Body of pancreas (tissue), 4 donors: ENCODE measurements at regions not wholly inside any gene's neighbourhood (a gene's known extent, or its start where the extent isn't known, plus 50 kb on each side); places are given as distances from the start of the nearest gene placed in this dataset.

Source experiments
- POLR2A ChIP-seq, 3 donors: fragments of 450-650 bp; IDR thresholded peaks; one replicate each; pipeline ENCODE4 v1.6.1; 2016; ENCODE audit warnings: antibody characterized with exemption in 3 of 3, mild to moderate bottlenecking in 2 of 3
- TF ChIP-seq, protein P1 (sequence below), 7 experiments: fragments of 450-650 bp in 4 of 7; fragments of 200-600 bp in 3 of 7; sonication (generic) in 3 of 7; IDR thresholded peaks; one replicate each; pipeline ENCODE4 v1.5.1; 2016 to 2019; ENCODE audit warnings: antibody characterized with exemption in 7 of 7

DNA sequence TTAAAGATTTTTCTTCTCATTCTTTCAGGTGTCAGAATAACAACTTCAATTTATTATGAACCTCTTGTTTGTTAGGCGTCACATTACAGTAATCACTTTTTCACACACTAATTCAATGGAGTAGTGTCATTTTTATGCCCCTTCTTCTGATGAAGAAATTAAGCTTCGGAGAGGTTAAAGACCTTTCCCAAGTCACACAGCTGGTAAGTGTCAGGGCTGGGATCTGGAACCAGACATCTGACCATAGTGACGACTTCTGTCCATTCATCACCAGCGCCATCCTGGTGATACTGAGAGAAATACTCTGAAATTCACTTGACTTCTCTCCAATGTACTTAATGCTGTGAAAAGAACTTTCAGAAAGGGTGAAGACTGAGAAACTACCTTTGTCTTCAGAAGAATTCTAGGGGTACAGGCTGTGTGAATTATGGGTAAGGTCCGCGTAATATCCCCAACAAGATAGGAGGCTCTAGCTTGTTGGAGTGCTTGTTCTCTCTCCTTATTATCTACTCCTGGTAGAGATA lies 173.8 kb downstream of the GAS1 start:
- TF ChIP-seq, protein P1, sequence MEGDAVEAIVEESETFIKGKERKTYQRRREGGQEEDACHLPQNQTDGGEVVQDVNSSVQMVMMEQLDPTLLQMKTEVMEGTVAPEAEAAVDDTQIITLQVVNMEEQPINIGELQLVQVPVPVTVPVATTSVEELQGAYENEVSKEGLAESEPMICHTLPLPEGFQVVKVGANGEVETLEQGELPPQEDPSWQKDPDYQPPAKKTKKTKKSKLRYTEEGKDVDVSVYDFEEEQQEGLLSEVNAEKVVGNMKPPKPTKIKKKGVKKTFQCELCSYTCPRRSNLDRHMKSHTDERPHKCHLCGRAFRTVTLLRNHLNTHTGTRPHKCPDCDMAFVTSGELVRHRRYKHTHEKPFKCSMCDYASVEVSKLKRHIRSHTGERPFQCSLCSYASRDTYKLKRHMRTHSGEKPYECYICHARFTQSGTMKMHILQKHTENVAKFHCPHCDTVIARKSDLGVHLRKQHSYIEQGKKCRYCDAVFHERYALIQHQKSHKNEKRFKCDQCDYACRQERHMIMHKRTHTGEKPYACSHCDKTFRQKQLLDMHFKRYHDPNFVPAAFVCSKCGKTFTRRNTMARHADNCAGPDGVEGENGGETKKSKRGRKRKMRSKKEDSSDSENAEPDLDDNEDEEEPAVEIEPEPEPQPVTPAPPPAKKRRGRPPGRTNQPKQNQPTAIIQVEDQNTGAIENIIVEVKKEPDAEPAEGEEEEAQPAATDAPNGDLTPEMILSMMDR (IDR thresholded peaks at IDR 0.05), result no peak
- TF ChIP-seq POLR2A (IDR thresholded peaks at IDR 0.05), result no peak
